GM23338 (cell line): ENCODE measurements at regions not wholly inside any gene's neighbourhood (a gene's known extent, or its start where the extent isn't known, plus 50 kb on each side); places are given as distances from the start of the nearest gene placed in this dataset.

Experiments used
- CREB1 ChIP-seq: fragments of 250-450 bp; sonication (Bioruptor Pico); IDR thresholded peaks from 2 replicates; pipeline ENCODE4 v1.5.0; 2020; ENCODE audit warnings: low read depth, mild to moderate bottlenecking, moderate library complexity
- EZH2 ChIP-seq: fragments of 200-600 bp; sonication (generic); IDR thresholded peaks from one replicate; pipeline ENCODE4 v1.8.0; 2017; ENCODE audit warnings: antibody characterized with exemption, mild to moderate bottlenecking, low read depth; ENCODE audit not compliant: unreplicated experiment
- EZH2phosphoT487 ChIP-seq: fragments of 200-600 bp; sonication (generic); IDR thresholded peaks from one replicate; pipeline ENCODE4 v1.8.1; 2018; ENCODE audit warnings: antibody characterized with exemption; ENCODE audit not compliant: unreplicated experiment
- NANOG ChIP-seq: IDR thresholded peaks from 2 replicates; pipeline ENCODE4 v1.6.1; 2016; ENCODE audit warnings: antibody characterized with exemption, borderline replicate concordance
- POLR2AphosphoS5 ChIP-seq: IDR thresholded peaks from 2 replicates; pipeline ENCODE4 v1.6.1; 2016; ENCODE audit warnings: antibody characterized with exemption, low read depth
- TF ChIP-seq, protein P1 (sequence below), 2 experiments: fragments of 200-600 bp in 1 of 2; sonication (generic) in 1 of 2; conservative IDR thresholded peaks; 2 replicates each; pipeline versions ENCODE4 v1.5.1 to v1.6.1; 2016 to 2017; ENCODE audit warnings: antibody characterized with exemption in 2 of 2, low read depth in 2 of 2, mild to moderate bottlenecking in 2 of 2, moderate library complexity in 1 of 2
- TF ChIP-seq, protein P2 (sequence below): IDR thresholded peaks from one replicate; pipeline ENCODE4 v1.6.1; 2018; ENCODE audit warnings: antibody characterized with exemption; ENCODE audit not compliant: unreplicated experiment

DNA sequence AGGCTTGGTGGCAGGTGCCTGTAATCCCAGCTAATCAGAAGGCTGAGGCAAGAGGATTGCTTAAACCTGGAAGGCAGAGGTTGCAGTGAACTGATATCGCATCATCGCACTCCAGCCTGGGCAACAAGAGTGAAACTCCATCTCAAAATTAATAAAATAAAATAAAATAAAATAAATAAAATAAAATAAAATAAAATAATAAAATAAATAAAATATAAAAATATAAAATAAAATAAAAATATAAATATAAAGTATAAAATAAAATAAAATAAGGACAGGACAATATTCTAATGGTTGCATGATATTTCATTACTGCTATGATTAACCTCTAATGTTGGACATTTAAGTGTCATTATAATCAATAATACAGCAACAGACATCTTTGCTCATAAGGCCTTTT, 933.1 kb downstream of the CDY1 start:
- TF ChIP-seq, protein P1, sequence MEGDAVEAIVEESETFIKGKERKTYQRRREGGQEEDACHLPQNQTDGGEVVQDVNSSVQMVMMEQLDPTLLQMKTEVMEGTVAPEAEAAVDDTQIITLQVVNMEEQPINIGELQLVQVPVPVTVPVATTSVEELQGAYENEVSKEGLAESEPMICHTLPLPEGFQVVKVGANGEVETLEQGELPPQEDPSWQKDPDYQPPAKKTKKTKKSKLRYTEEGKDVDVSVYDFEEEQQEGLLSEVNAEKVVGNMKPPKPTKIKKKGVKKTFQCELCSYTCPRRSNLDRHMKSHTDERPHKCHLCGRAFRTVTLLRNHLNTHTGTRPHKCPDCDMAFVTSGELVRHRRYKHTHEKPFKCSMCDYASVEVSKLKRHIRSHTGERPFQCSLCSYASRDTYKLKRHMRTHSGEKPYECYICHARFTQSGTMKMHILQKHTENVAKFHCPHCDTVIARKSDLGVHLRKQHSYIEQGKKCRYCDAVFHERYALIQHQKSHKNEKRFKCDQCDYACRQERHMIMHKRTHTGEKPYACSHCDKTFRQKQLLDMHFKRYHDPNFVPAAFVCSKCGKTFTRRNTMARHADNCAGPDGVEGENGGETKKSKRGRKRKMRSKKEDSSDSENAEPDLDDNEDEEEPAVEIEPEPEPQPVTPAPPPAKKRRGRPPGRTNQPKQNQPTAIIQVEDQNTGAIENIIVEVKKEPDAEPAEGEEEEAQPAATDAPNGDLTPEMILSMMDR (conservative IDR thresholded peaks at IDR 0.05; ENCODE audit: low read depth in 2 of 2), result no peak
- TF ChIP-seq POLR2AphosphoS5, result no peak
- TF ChIP-seq EZH2phosphoT487, result no peak
- TF ChIP-seq EZH2, result no peak
- TF ChIP-seq CREB1 (CRISPR knock-in tag), result no peak
- TF ChIP-seq, protein P2, sequence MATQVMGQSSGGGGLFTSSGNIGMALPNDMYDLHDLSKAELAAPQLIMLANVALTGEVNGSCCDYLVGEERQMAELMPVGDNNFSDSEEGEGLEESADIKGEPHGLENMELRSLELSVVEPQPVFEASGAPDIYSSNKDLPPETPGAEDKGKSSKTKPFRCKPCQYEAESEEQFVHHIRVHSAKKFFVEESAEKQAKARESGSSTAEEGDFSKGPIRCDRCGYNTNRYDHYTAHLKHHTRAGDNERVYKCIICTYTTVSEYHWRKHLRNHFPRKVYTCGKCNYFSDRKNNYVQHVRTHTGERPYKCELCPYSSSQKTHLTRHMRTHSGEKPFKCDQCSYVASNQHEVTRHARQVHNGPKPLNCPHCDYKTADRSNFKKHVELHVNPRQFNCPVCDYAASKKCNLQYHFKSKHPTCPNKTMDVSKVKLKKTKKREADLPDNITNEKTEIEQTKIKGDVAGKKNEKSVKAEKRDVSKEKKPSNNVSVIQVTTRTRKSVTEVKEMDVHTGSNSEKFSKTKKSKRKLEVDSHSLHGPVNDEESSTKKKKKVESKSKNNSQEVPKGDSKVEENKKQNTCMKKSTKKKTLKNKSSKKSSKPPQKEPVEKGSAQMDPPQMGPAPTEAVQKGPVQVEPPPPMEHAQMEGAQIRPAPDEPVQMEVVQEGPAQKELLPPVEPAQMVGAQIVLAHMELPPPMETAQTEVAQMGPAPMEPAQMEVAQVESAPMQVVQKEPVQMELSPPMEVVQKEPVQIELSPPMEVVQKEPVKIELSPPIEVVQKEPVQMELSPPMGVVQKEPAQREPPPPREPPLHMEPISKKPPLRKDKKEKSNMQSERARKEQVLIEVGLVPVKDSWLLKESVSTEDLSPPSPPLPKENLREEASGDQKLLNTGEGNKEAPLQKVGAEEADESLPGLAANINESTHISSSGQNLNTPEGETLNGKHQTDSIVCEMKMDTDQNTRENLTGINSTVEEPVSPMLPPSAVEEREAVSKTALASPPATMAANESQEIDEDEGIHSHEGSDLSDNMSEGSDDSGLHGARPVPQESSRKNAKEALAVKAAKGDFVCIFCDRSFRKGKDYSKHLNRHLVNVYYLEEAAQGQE, result no peak
- no peak for TF ChIP-seq NANOG
